ENCODE measurements at regions not wholly inside any gene's neighbourhood (a gene's known extent, or its start where the extent isn't known, plus 50 kb on each side); places are given as distances from the start of the nearest gene placed in this dataset.

- TF ChIP-seq EZH2 (IDR thresholded peaks at IDR 0.05; ENCODE audit: borderline replicate concordance, insufficient read depth, low read depth, low read length, poor library complexity, severe bottlenecking), result no peak
- TF ChIP-seq CTCF (IDR thresholded peaks at IDR 0.05), result no peak
Measured at GRCh38 chr4:108371282-108371681, 202.6 kb upstream of the LEF1 start.

All from B cell (primary cell).